Uterus (tissue), 2 donors: ENCODE measurements at regions not wholly inside any gene's neighbourhood (a gene's known extent, or its start where the extent isn't known, plus 50 kb on each side); places are given as distances from the start of the nearest gene placed in this dataset.

Experiments
- POLR2A ChIP-seq, 2 donors: fragments of 450-650 bp; IDR thresholded peaks; one replicate each; pipeline ENCODE4 v1.6.1; 2016; ENCODE audit warnings: antibody characterized with exemption in 2 of 2, mild to moderate bottlenecking in 1 of 2, moderate library complexity in 1 of 2
- TF ChIP-seq, protein P1 (sequence below), 4 experiments: fragments of 200-600 bp in 2 of 4; fragments of 450-650 bp in 2 of 4; sonication (generic) in 2 of 4; IDR thresholded peaks; one replicate each; pipeline ENCODE4 v1.5.1; 2016 to 2019; ENCODE audit warnings: antibody characterized with exemption in 4 of 4, mild to moderate bottlenecking in 2 of 4, moderate library complexity in 1 of 4

- TF ChIP-seq, protein P1, sequence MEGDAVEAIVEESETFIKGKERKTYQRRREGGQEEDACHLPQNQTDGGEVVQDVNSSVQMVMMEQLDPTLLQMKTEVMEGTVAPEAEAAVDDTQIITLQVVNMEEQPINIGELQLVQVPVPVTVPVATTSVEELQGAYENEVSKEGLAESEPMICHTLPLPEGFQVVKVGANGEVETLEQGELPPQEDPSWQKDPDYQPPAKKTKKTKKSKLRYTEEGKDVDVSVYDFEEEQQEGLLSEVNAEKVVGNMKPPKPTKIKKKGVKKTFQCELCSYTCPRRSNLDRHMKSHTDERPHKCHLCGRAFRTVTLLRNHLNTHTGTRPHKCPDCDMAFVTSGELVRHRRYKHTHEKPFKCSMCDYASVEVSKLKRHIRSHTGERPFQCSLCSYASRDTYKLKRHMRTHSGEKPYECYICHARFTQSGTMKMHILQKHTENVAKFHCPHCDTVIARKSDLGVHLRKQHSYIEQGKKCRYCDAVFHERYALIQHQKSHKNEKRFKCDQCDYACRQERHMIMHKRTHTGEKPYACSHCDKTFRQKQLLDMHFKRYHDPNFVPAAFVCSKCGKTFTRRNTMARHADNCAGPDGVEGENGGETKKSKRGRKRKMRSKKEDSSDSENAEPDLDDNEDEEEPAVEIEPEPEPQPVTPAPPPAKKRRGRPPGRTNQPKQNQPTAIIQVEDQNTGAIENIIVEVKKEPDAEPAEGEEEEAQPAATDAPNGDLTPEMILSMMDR (IDR thresholded peaks at IDR 0.05) = no peak
- TF ChIP-seq POLR2A (IDR thresholded peaks at IDR 0.05) = no peak
These were observed 88.5 kb downstream of the TSPAN8 start for GRCh38 chr12:71069311-71069710.
